IPS-11a (cell line): ENCODE measurements at regions not wholly inside any gene's neighbourhood (a gene's known extent, or its start where the extent isn't known, plus 50 kb on each side); places are given as distances from the start of the nearest gene placed in this dataset.

Experiments used
- H3K4me3 ChIP-seq: one replicate; pipeline ENCODE4 v1.5.1; 2013; ENCODE audit warnings: low read depth, low read length, control low read depth

GRCh38 chr19:31595521-31595920 lies 246.3 kb upstream of the TSHZ3 start:
- no peak overlapping the region for H3K4me3 ChIP-seq

GRCh38 chr19:31596751-31597150 lies 247.5 kb upstream of the TSHZ3 start:
- H3K4me3 ChIP-seq: no peak overlapping the region

GRCh38 chr19:31597616-31598015 lies 248.4 kb upstream of the TSHZ3 start:
- no peak overlapping the region for H3K4me3 ChIP-seq

GRCh38 chr19:31598730-31599238 lies 249.5 kb upstream of the TSHZ3 start:
- H3K4me3 ChIP-seq: no peak overlapping the region

- no peak overlapping the region for H3K4me3 ChIP-seq
These were observed 251.6 kb upstream of the TSHZ3 start for GRCh38 chr19:31600731-31601295.

- H3K4me3 ChIP-seq: no peak overlapping the region
These were observed 252.6 kb upstream of the TSHZ3 start for GRCh38 chr19:31601855-31602254.

GRCh38 chr19:31602548-31602947 lies 253.3 kb upstream of the TSHZ3 start:
- no peak overlapping the region for H3K4me3 ChIP-seq

- H3K4me3 ChIP-seq: no peak overlapping the region
These were observed 255.3 kb upstream of the TSHZ3 start for GRCh38 chr19:31604493-31605040.

GRCh38 chr19:31610018-31610417 lies 260.8 kb upstream of the TSHZ3 start:
- no peak overlapping the region for H3K4me3 ChIP-seq

- no peak overlapping the region for H3K4me3 ChIP-seq
These were observed 262.0 kb upstream of the TSHZ3 start for GRCh38 chr19:31611046-31611877.

GRCh38 chr19:31612873-31613272 lies 263.6 kb upstream of the TSHZ3 start:
- no peak overlapping the region for H3K4me3 ChIP-seq

GRCh38 chr19:31613683-31614219 lies 264.5 kb upstream of the TSHZ3 start:
- no peak overlapping the region for H3K4me3 ChIP-seq

- H3K4me3 ChIP-seq: no peak overlapping the region
These were observed 266.8 kb upstream of the TSHZ3 start for GRCh38 chr19:31616031-31616430.

- no peak overlapping the region for H3K4me3 ChIP-seq
These were observed 267.9 kb upstream of the TSHZ3 start for GRCh38 chr19:31617010-31617585.

GRCh38 chr19:31625056-31625455 lies 275.8 kb upstream of the TSHZ3 start:
- no peak overlapping the region for H3K4me3 ChIP-seq

GRCh38 chr19:31625575-31625974 lies 276.3 kb upstream of the TSHZ3 start:
- H3K4me3 ChIP-seq: no peak overlapping the region

- no peak overlapping the region for H3K4me3 ChIP-seq
These were observed 277.7 kb upstream of the TSHZ3 start for GRCh38 chr19:31626941-31627340.

- H3K4me3 ChIP-seq: no peak overlapping the region
These were observed 278.6 kb upstream of the TSHZ3 start for GRCh38 chr19:31627620-31628365.

GRCh38 chr19:31629579-31630363 lies 280.5 kb upstream of the TSHZ3 start:
- no peak overlapping the region for H3K4me3 ChIP-seq

GRCh38 chr19:31633014-31633413 lies 283.8 kb upstream of the TSHZ3 start:
- no peak overlapping the region for H3K4me3 ChIP-seq
